H1 (cell line): ENCODE measurements at regions not wholly inside any gene's neighbourhood (a gene's known extent, or its start where the extent isn't known, plus 50 kb on each side); places are given as distances from the start of the nearest gene placed in this dataset.

Experiments
- CTCF ChIA-PET: fragments of 300-600 bp; sonication (Branson Sonifier 250); formaldehyde crosslinking; loops from one replicate; lab custom pipeline; 2021; ENCODE audit not compliant: partially characterized antibody; lab: Charles Lee
- POLR2A ChIA-PET: fragments of 300-600 bp; sonication (Branson Sonifier 250); formaldehyde crosslinking; loops from one replicate; lab custom pipeline; 2021; ENCODE audit warnings: inconsistent platforms; ENCODE audit not compliant: partially characterized antibody; lab: Charles Lee
- DNase-seq, 2 experiments: peaks; one replicate each; pipeline versions ENCODE4 v3.0.0 to v3.0.0-alpha.2; 2010 to 2022; ENCODE audit warnings: low spot score in 2 of 2, low read depth in 1 of 2, mixed read lengths in 1 of 2
- FAIRE-seq: peaks from 2 replicates; lab custom pipeline; 2011; peaks lifted over from hg19 to GRCh38; lab: Jason Lieb, UNC
- H2AFZ ChIP-seq: 2 replicates; pipeline ENCODE4 v1.8.1; 2012; ENCODE audit warnings: low read length, inconsistent platforms
- H2AK5ac ChIP-seq: 2 replicates; pipeline ENCODE4 v1.6.1; 2013; ENCODE audit warnings: low read depth, low read length
- H2BK120ac ChIP-seq: replicated peaks from 2 replicates; pipeline ENCODE3; 2013; ENCODE audit warnings: low read depth, low read length, inconsistent platforms
- H2BK12ac ChIP-seq: 2 replicates; pipeline ENCODE4 v1.6.1; 2013; ENCODE audit warnings: low read depth, low read length
- H2BK15ac ChIP-seq: 2 replicates; pipeline ENCODE4 v1.6.1; 2013; ENCODE audit warnings: low read length
- H2BK20ac ChIP-seq: 2 replicates; pipeline ENCODE4 v1.6.1; 2013; ENCODE audit warnings: low read length
- H2BK5ac ChIP-seq: 2 replicates; pipeline ENCODE4 v1.6.1; 2013; ENCODE audit warnings: low read depth, low read length
- H3K14ac ChIP-seq: 2 replicates; pipeline ENCODE4 v1.6.1; 2013; ENCODE audit warnings: inconsistent platforms; ENCODE audit not compliant: insufficient read length
- H3K18ac ChIP-seq: 2 replicates; pipeline ENCODE4 v1.6.1; 2013; ENCODE audit warnings: low read length; ENCODE audit errors: extremely low read depth
- H3K23ac ChIP-seq: 2 replicates; pipeline ENCODE4 v1.6.1; 2013; ENCODE audit warnings: inconsistent platforms; ENCODE audit not compliant: insufficient read length
- H3K23me2 ChIP-seq: 2 replicates; pipeline ENCODE4 v1.6.1; 2013; ENCODE audit warnings: low read depth, low read length
- H3K27ac ChIP-seq: 2 replicates; pipeline ENCODE4 v1.6.1; 2011; ENCODE audit warnings: low read depth, low read length, inconsistent platforms
- H3K27me3 ChIP-seq, 4 experiments: replicated peaks in 1 of 4; 1 replicate in 1 of 4; 2 replicates in 3 of 4; pipeline versions ENCODE4 v1.6.1 to v1.8.1; 2011 to 2013; ENCODE audit warnings: low read length in 3 of 4, mild to moderate bottlenecking in 3 of 4, inconsistent platforms in 2 of 4, mixed read lengths in 2 of 4, moderate library complexity in 1 of 4; ENCODE audit not compliant: control insufficient read depth in 3 of 4, insufficient read depth in 3 of 4; ENCODE audit errors: extremely low read depth in 1 of 4
- H3K36me3 ChIP-seq, 4 experiments: 2 replicates each; pipeline versions ENCODE4 v1.6.1 to v1.8.1; 2011 to 2013; ENCODE audit warnings: mild to moderate bottlenecking in 4 of 4, low read length in 3 of 4, moderate library complexity in 2 of 4, control low read depth in 1 of 4, inconsistent platforms in 1 of 4; ENCODE audit not compliant: insufficient read depth in 4 of 4, control insufficient read depth in 2 of 4
- H3K4ac ChIP-seq: replicated peaks from 2 replicates; pipeline ENCODE3; 2013; ENCODE audit warnings: low read length, low read depth, mixed read lengths, inconsistent platforms; ENCODE audit not compliant: insufficient read length
- H3K4me1 ChIP-seq, 4 experiments: replicated peaks in 1 of 4; 1 replicate in 1 of 4; 2 replicates in 3 of 4; pipeline versions ENCODE4 v1.6.1 to v1.8.1; 2011 to 2013; ENCODE audit warnings: low read length in 3 of 4, inconsistent platforms in 2 of 4, mixed read lengths in 1 of 4; ENCODE audit not compliant: insufficient read depth in 4 of 4, control insufficient read depth in 3 of 4
- H3K4me2 ChIP-seq, 2 experiments: 2 replicates each; pipeline versions ENCODE4 v1.6.1 to v1.8.1; 2011 to 2013; ENCODE audit warnings: low read depth in 2 of 2, low read length in 2 of 2, control low read depth in 1 of 2, inconsistent platforms in 1 of 2, mild to moderate bottlenecking in 1 of 2; ENCODE audit not compliant: insufficient read depth in 1 of 2
- H3K4me3 ChIP-seq, 4 experiments: fragments of 200-600, 300-600 bp in 1 of 4; sonication (generic), shearing (Covaris generic), sonication (Bioruptor Twin) in 1 of 4; 2 replicates each; pipeline versions ENCODE4 v1.5.1 to v1.8.1; 2011 to 2016; ENCODE audit warnings: low read length in 4 of 4, low read depth in 3 of 4, control low read depth in 2 of 4, inconsistent platforms in 2 of 4, mild to moderate bottlenecking in 2 of 4, mixed read lengths in 1 of 4, moderate library complexity in 1 of 4; ENCODE audit not compliant: insufficient read depth in 2 of 4; ENCODE audit errors: extremely low read depth in 1 of 4
- H3K56ac ChIP-seq: replicated peaks from 2 replicates; pipeline ENCODE3; 2013; ENCODE audit warnings: low read depth, mild to moderate bottlenecking, mixed read lengths, low read length, inconsistent platforms; ENCODE audit not compliant: insufficient read length
- H3K79me1 ChIP-seq: 2 replicates; pipeline ENCODE4 v1.6.1; 2013; ENCODE audit warnings: low read depth, low read length, control low read depth
- H3K79me2 ChIP-seq, 2 experiments: 2 replicates each; pipeline versions ENCODE4 v1.6.1 to v1.8.1; 2012 to 2013; ENCODE audit warnings: low read length in 2 of 2, mild to moderate bottlenecking in 2 of 2, inconsistent platforms in 1 of 2; ENCODE audit not compliant: insufficient read depth in 2 of 2, control insufficient read depth in 1 of 2
- H3K9ac ChIP-seq, 4 experiments: replicated peaks in 1 of 4; 1 replicate in 1 of 4; 2 replicates in 3 of 4; pipeline versions ENCODE4 v1.6.1 to v1.8.1; 2011 to 2013; ENCODE audit warnings: low read depth in 3 of 4, low read length in 3 of 4, control low read depth in 2 of 4, mild to moderate bottlenecking in 2 of 4, moderate library complexity in 2 of 4, inconsistent platforms in 1 of 4; ENCODE audit errors: extremely low read depth in 1 of 4
- H3K9me3 ChIP-seq, 2 experiments: 2 replicates each; pipeline versions ENCODE4 v1.6.1 to v1.8.1; 2012 to 2013; ENCODE audit warnings: mild to moderate bottlenecking in 2 of 2, moderate library complexity in 2 of 2, control low read depth in 1 of 2, inconsistent platforms in 1 of 2, low read depth in 1 of 2, low read length in 1 of 2, mixed read lengths in 1 of 2; ENCODE audit not compliant: insufficient read depth in 2 of 2
- H4K20me1 ChIP-seq, 2 experiments: replicated peaks in 1 of 2; 2 replicates each; pipeline versions ENCODE3 to v1.8.1; 2011 to 2013; ENCODE audit warnings: inconsistent platforms in 2 of 2, low read length in 2 of 2, mild to moderate bottlenecking in 1 of 2; ENCODE audit not compliant: insufficient read depth in 2 of 2, control insufficient read depth in 1 of 2
- H4K5ac ChIP-seq: 2 replicates; pipeline ENCODE4 v1.6.1; 2013; ENCODE audit warnings: low read length, low read depth, mixed read lengths, inconsistent platforms; ENCODE audit not compliant: insufficient read length
- H4K8ac ChIP-seq: 2 replicates; pipeline ENCODE4 v1.8.0; 2013; ENCODE audit warnings: mild to moderate bottlenecking, moderate library complexity, low read length, inconsistent platforms; ENCODE audit not compliant: insufficient read depth; ENCODE audit errors: extremely low read depth
- H4K91ac ChIP-seq: replicated peaks from 2 replicates; pipeline ENCODE3; 2013; ENCODE audit warnings: low read length, mixed read lengths, inconsistent platforms; ENCODE audit not compliant: insufficient read length
- ATF3 ChIP-seq: IDR thresholded peaks from 2 replicates; pipeline ENCODE4 v1.6.1; 2011; ENCODE audit warnings: low read depth, mild to moderate bottlenecking, low read length; ENCODE audit not compliant: insufficient read depth
- CBX5 ChIP-seq: fragments of 300-800, 300-1000 bp; sonication (generic); IDR thresholded peaks from 2 replicates; pipeline ENCODE4 v1.7.1; 2016; ENCODE audit warnings: antibody characterized with exemption, low read length, low read depth
- FOSL1 ChIP-seq: IDR thresholded peaks from 2 replicates; pipeline ENCODE4 v1.6.1; 2011; ENCODE audit warnings: mild to moderate bottlenecking, low read depth, low read length, moderate library complexity; ENCODE audit not compliant: insufficient read depth
- GTF2F1 ChIP-seq: IDR thresholded peaks from 2 replicates; pipeline ENCODE4 v1.6.1; 2012; ENCODE audit warnings: low read depth, low read length, improper control_type of control experiment, borderline replicate concordance
- HDAC2 ChIP-seq, 2 experiments: fragments of 300-600 bp in 1 of 2; sonication (generic) in 1 of 2; IDR thresholded peaks; 2 replicates each; pipeline ENCODE4 v1.6.1; 2011 to 2012; ENCODE audit warnings: low read depth in 2 of 2, low read length in 2 of 2, mild to moderate bottlenecking in 2 of 2, moderate library complexity in 2 of 2, borderline replicate concordance in 1 of 2, inconsistent platforms in 1 of 2
- HDAC6 ChIP-seq: IDR thresholded peaks from one replicate; pipeline ENCODE4 v1.7.1; 2012; ENCODE audit warnings: low read depth, mild to moderate bottlenecking, inconsistent platforms, low read length, moderate library complexity
- JUN ChIP-seq: IDR thresholded peaks from 2 replicates; pipeline ENCODE4 v1.6.1; 2011; ENCODE audit warnings: low read depth, mild to moderate bottlenecking, improper control_type of control experiment, low read length
- PHF8 ChIP-seq: fragments of 200-600 bp; sonication (generic); conservative IDR thresholded peaks from 2 replicates; pipeline ENCODE4 v1.7.1; 2012; ENCODE audit warnings: low read depth, mild to moderate bottlenecking, inconsistent platforms, low read length, moderate library complexity
- POLR2AphosphoS5 ChIP-seq: IDR thresholded peaks from 2 replicates; pipeline ENCODE4 v1.6.1; 2011; ENCODE audit warnings: low read depth, low read length
- RFX5 ChIP-seq: IDR thresholded peaks from 2 replicates; pipeline ENCODE4 v1.6.1; 2011; ENCODE audit warnings: low read depth, low read length, improper control_type of control experiment, borderline replicate concordance
- TAF7 ChIP-seq: optimal IDR thresholded peaks from 2 replicates; pipeline ENCODE3; 2011; ENCODE audit warnings: low read depth, mild to moderate bottlenecking, inconsistent platforms, low read length, moderate library complexity, borderline replicate concordance
- TEAD4 ChIP-seq: IDR thresholded peaks from 2 replicates; pipeline ENCODE4 v1.6.1; 2012; ENCODE audit warnings: low read depth, low read length, inconsistent platforms, mixed read lengths
- WGBS, 2 experiments: shearing (Covaris generic) in 1 of 2; methylation state at CpG; one replicate each; pipeline versions ENCODE4 v1.1.6 to v1.1.7; 2013 to 2015; ENCODE audit warnings: low lambda C conversion rate in 2 of 2, mixed read lengths in 2 of 2, inconsistent platforms in 1 of 2, low coverage in 1 of 2, missing lambda C conversion rate in 1 of 2; ENCODE audit not compliant: insufficient replicate concordance in 2 of 2, insufficient coverage in 1 of 2, insufficient read length in 1 of 2; ENCODE audit errors: extremely low coverage in 1 of 2, missing lambda C conversion rate in 1 of 2; 5-methylcytosine and 5-hydroxymethylcytosine counted together

- Histone ChIP-seq H2BK120ac (no peak overlapping the region), H3K27ac (no peak overlapping the region), H3K9ac (no peak overlapping the region), H4K20me1 (no peaks in the 10 kb centered on the region), H3K23me2 (peaks cover 2% of the 10 kb centered on the region; the same call in 1 of the 2 replicates), H3K4me1 (no peaks in the 10 kb centered on the region), H3K14ac (no peak overlapping the region), H2BK20ac (no peak overlapping the region), H2BK12ac (no peak overlapping the region), H3K79me2 (no peaks in the 10 kb centered on the region), H3K23ac (no peak overlapping the region), H3K56ac (no peak overlapping the region), H3K36me3 (no peaks in the 10 kb centered on the region), H3K4me2 (no peak overlapping the region), H3K79me1 (no peaks in the 10 kb centered on the region), H2AK5ac (no peak overlapping the region), H3K4ac (no peak overlapping the region), H4K91ac (no peak overlapping the region), H4K5ac (no peak overlapping the region), H4K8ac (no peak overlapping the region), H3K9me3 (peaks cover 3 to 9% of the 10 kb centered on the region in 2 experiments; a peak in 2 of 4 replicates), H3K27me3 (no peaks in the 10 kb centered on the region), H2BK15ac (no peak overlapping the region), H3K18ac (no peak overlapping the region), H2AFZ (no peak overlapping the region), H2BK5ac (no peak overlapping the region), H3K4me3 (no peak overlapping the region)
- no peak for DNase-seq
- TF ChIP-seq JUN (no peak), TEAD4 (no peak), HDAC6 (no peak), PHF8 (no peak), CBX5 (no peak), GTF2F1 (no peak), ATF3 (no peak), HDAC2 (IDR thresholded peaks at IDR 0.05; ENCODE audit: borderline replicate concordance in 1 of 2, low read depth in 2 of 2, low read length in 2 of 2) (no peak), POLR2AphosphoS5 (no peak), FOSL1 (no peak), RFX5 (no peak), TAF7 (no peak)
- FAIRE-seq = no peak
- WGBS, 2 experiments = 97% methylated on average over 1 of the region's 1 CpG; no CpG with 5 or more reads in 1 of the 2 experiments
- POLR2A ChIA-PET = interaction anchor here (0.6 kb wide), 1 partner anchor 373 kb away, joined by 3 read pairs; no protein-coding TSS in a partner anchor
- CTCF ChIA-PET = interaction anchor here (0.7 kb wide), 1 partner anchor 51 kb away, joined by 4 read pairs; no protein-coding TSS in a partner anchor
These were observed 71.7 kb downstream of the ARL4A start for GRCh38 chr7:12759151-12759550.
